ENCODE measurements at regions not wholly inside any gene's neighbourhood (a gene's known extent, or its start where the extent isn't known, plus 50 kb on each side); places are given as distances from the start of the nearest gene placed in this dataset.

DNA sequence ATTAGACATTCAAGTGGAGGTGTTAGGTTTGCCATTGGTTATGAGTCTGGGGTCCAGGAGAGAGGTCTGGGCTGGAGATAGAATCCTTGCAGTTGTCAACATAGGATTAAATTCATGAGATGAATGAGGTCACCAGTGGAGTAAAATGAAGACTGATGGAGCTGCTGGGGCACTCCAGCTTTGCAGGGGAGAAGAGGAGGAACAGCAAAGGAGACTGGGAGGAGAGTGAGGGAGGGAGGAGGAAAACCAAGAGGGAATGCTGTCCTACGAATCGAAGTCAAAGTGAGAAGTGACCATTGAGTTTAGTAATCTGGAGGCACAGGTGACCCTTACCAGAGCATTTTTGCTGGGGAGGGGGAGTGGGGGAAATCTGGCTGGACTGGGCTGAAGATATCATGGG lies 178.2 kb upstream of the NR3C1 start:
- TF ChIP-seq, protein P1, sequence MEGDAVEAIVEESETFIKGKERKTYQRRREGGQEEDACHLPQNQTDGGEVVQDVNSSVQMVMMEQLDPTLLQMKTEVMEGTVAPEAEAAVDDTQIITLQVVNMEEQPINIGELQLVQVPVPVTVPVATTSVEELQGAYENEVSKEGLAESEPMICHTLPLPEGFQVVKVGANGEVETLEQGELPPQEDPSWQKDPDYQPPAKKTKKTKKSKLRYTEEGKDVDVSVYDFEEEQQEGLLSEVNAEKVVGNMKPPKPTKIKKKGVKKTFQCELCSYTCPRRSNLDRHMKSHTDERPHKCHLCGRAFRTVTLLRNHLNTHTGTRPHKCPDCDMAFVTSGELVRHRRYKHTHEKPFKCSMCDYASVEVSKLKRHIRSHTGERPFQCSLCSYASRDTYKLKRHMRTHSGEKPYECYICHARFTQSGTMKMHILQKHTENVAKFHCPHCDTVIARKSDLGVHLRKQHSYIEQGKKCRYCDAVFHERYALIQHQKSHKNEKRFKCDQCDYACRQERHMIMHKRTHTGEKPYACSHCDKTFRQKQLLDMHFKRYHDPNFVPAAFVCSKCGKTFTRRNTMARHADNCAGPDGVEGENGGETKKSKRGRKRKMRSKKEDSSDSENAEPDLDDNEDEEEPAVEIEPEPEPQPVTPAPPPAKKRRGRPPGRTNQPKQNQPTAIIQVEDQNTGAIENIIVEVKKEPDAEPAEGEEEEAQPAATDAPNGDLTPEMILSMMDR (IDR thresholded peaks at IDR 0.05), result no peak
- TF ChIP-seq, protein P2, sequence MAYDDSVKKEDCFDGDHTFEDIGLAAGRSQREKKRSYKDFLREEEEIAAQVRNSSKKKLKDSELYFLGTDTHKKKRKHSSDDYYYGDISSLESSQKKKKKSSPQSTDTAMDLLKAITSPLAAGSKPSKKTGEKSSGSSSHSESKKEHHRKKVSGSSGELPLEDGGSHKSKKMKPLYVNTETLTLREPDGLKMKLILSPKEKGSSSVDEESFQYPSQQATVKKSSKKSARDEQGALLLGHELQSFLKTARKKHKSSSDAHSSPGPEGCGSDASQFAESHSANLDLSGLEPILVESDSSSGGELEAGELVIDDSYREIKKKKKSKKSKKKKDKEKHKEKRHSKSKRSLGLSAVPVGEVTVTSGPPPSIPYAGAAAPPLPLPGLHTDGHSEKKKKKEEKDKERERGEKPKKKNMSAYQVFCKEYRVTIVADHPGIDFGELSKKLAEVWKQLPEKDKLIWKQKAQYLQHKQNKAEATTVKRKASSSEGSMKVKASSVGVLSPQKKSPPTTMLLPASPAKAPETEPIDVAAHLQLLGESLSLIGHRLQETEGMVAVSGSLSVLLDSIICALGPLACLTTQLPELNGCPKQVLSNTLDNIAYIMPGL (CRISPR knock-in tag; IDR thresholded peaks at IDR 0.05), result no peak
- TF ChIP-seq TEAD1 (CRISPR knock-in tag; IDR thresholded peaks at IDR 0.05) (no peak), CREM (CRISPR knock-in tag; IDR thresholded peaks at IDR 0.05) (no peak), NR3C1 (CRISPR knock-in tag; conservative IDR thresholded peaks at IDR 0.05; ENCODE audit: low read depth) (no peak), JUN (CRISPR knock-in tag; IDR thresholded peaks at IDR 0.05) (no peak), TEAD4 (CRISPR knock-in tag; IDR thresholded peaks at IDR 0.05) (no peak)
- TF ChIP-seq, protein P3, sequence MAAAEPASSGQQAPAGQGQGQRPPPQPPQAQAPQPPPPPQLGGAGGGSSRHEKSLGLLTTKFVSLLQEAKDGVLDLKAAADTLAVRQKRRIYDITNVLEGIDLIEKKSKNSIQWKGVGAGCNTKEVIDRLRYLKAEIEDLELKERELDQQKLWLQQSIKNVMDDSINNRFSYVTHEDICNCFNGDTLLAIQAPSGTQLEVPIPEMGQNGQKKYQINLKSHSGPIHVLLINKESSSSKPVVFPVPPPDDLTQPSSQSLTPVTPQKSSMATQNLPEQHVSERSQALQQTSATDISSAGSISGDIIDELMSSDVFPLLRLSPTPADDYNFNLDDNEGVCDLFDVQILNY (CRISPR knock-in tag; IDR thresholded peaks at IDR 0.05), result no peak
